Colonic mucosa (tissue), 4 donors: ENCODE measurements at regions not wholly inside any gene's neighbourhood (a gene's known extent, or its start where the extent isn't known, plus 50 kb on each side); places are given as distances from the start of the nearest gene placed in this dataset.

ENCODE experiments used
- DNase-seq: peaks from one replicate; pipeline ENCODE4 v3.0.0-alpha.2; 2020
- H3K27ac ChIP-seq: fragments of 200-600 bp; one replicate; pipeline ENCODE4 v1.8.0; 2021
- H3K27me3 ChIP-seq: fragments of 200-600 bp; one replicate; pipeline ENCODE4 v1.8.0; 2021
- H3K36me3 ChIP-seq: fragments of 200-600 bp; one replicate; pipeline ENCODE4 v1.8.0; 2021
- H3K4me1 ChIP-seq: fragments of 200-600 bp; one replicate; pipeline ENCODE4 v1.8.0; 2021; ENCODE audit warnings: mild to moderate bottlenecking
- H3K4me3 ChIP-seq: fragments of 200-600 bp; one replicate; pipeline ENCODE4 v1.8.0; 2021
- H3K9ac ChIP-seq, 2 donors: one replicate each; pipeline ENCODE4 v1.7.0; 2013; ENCODE audit warnings: control low read depth in 2 of 2, low read depth in 2 of 2, low read length in 2 of 2
- H3K9me3 ChIP-seq: fragments of 200-600 bp; one replicate; pipeline ENCODE4 v1.8.0; 2021
- CTCF ChIP-seq: fragments of 200-600 bp; IDR thresholded peaks from one replicate; pipeline ENCODE4 v1.8.0; 2022; ENCODE audit warnings: antibody characterized with exemption, mild to moderate bottlenecking
- intact Hi-C: fragments of 100-400 bp; cut with DNase I; formaldehyde crosslinking; loops from one replicate; pipeline ENCODE4 v1.14.1; 2022
- donor health status: healthy.
- donor health status: DM: no; HTN: no; CAD: no.
- donor health status: DM: no; HTN: no; CAD: no.

GRCh38 chr18:78309924-78310323, 669.7 kb upstream of the SALL3 start:
- H3K9ac ChIP-seq: no peak overlapping the region
- no peak for TF ChIP-seq CTCF
- H3K27me3 ChIP-seq: no peaks in the 10 kb centered on the region
- no peaks in the 10 kb centered on the region for H3K36me3 ChIP-seq
- H3K9me3 ChIP-seq: no peaks in the 10 kb centered on the region
- no peak overlapping the region for H3K27ac ChIP-seq
- intact Hi-C loops: no loop called here
- H3K4me1 ChIP-seq: no peaks in the 10 kb centered on the region
- no peak overlapping the region for H3K4me3 ChIP-seq
- no peak for DNase-seq

- no peaks in the 10 kb centered on the region for H3K9me3 ChIP-seq
- no peaks in the 10 kb centered on the region for H3K4me1 ChIP-seq
- intact Hi-C loops: no loop called here
- no peak overlapping the region for H3K4me3 ChIP-seq
- DNase-seq: no peak
- no peak overlapping the region for H3K9ac ChIP-seq
- H3K27ac ChIP-seq: no peak overlapping the region
- no peaks in the 10 kb centered on the region for H3K36me3 ChIP-seq
- no peak for TF ChIP-seq CTCF
- no peaks in the 10 kb centered on the region for H3K27me3 ChIP-seq
Observed at GRCh38 chr18:78319264-78319663, 660.4 kb upstream of the SALL3 start.

- Histone ChIP-seq H3K9ac (no peak overlapping the region), H3K4me3 (no peak overlapping the region), H3K9me3 (no peaks in the 10 kb centered on the region), H3K36me3 (no peaks in the 10 kb centered on the region), H3K27ac (no peak overlapping the region), H3K27me3 (no peaks in the 10 kb centered on the region), H3K4me1 (no peaks in the 10 kb centered on the region)
- intact Hi-C loops: no loop called here
- no peak for DNase-seq
- no peak for TF ChIP-seq CTCF
Observed at GRCh38 chr18:78319961-78320360, 659.7 kb upstream of the SALL3 start.

GRCh38 chr18:78321402-78321801, 658.2 kb upstream of the SALL3 start:
- no peak for DNase-seq
- Histone ChIP-seq H3K27me3 (no peaks in the 10 kb centered on the region), H3K4me1 (no peaks in the 10 kb centered on the region), H3K9ac (no peak overlapping the region), H3K9me3 (no peaks in the 10 kb centered on the region), H3K4me3 (no peak overlapping the region), H3K27ac (no peak overlapping the region), H3K36me3 (no peaks in the 10 kb centered on the region)
- intact Hi-C loops: no loop called here
- no peak for TF ChIP-seq CTCF

- no peak overlapping the region for H3K9ac ChIP-seq
- H3K27me3 ChIP-seq: no peaks in the 10 kb centered on the region
- H3K36me3 ChIP-seq: no peaks in the 10 kb centered on the region
- no peaks in the 10 kb centered on the region for H3K9me3 ChIP-seq
- H3K4me3 ChIP-seq: no peak overlapping the region
- no peaks in the 10 kb centered on the region for H3K4me1 ChIP-seq
- intact Hi-C loops: no loop called here
- H3K27ac ChIP-seq: no peak overlapping the region
- no peak for DNase-seq
- no peak for TF ChIP-seq CTCF
Observed at GRCh38 chr18:78323453-78324197, 656.0 kb upstream of the SALL3 start.
